Effector memory CD4-positive, alpha-beta T cell (primary cell): ENCODE measurements at regions not wholly inside any gene's neighbourhood (a gene's known extent, or its start where the extent isn't known, plus 50 kb on each side); places are given as distances from the start of the nearest gene placed in this dataset.

Experiments used
- DNase-seq, 3 donors: peaks; one replicate each; pipeline ENCODE4 v3.0.0-alpha.2; 2020
- H3K27ac ChIP-seq: 2 replicates; pipeline ENCODE4 v1.7.0; 2013; ENCODE audit warnings: mild to moderate bottlenecking, low read length, moderate library complexity; ENCODE audit not compliant: insufficient read depth, poor library complexity, severe bottlenecking
- H3K27me3 ChIP-seq: replicated peaks from 2 replicates; pipeline ENCODE4 v1.7.0; 2013; ENCODE audit warnings: mild to moderate bottlenecking, low read length; ENCODE audit not compliant: insufficient read depth, control insufficient read depth, poor library complexity, severe bottlenecking
- H3K36me3 ChIP-seq: 2 replicates; pipeline ENCODE4 v1.7.0; 2013; ENCODE audit warnings: mild to moderate bottlenecking, low read length, moderate library complexity; ENCODE audit not compliant: control insufficient read depth, insufficient read depth
- H3K4me1 ChIP-seq: 2 replicates; pipeline ENCODE4 v1.7.0; 2013; ENCODE audit warnings: low read length, mild to moderate bottlenecking; ENCODE audit not compliant: control insufficient read depth, insufficient read depth, poor library complexity, severe bottlenecking
- H3K4me3 ChIP-seq: 2 replicates; pipeline ENCODE4 v1.7.0; 2013; ENCODE audit warnings: low read length, low read depth, mild to moderate bottlenecking; ENCODE audit not compliant: insufficient read depth, poor library complexity, severe bottlenecking
- H3K9me3 ChIP-seq: 2 replicates; pipeline ENCODE4 v1.7.0; 2013; ENCODE audit warnings: mild to moderate bottlenecking, low read length, moderate library complexity; ENCODE audit not compliant: control insufficient read depth

DNA sequence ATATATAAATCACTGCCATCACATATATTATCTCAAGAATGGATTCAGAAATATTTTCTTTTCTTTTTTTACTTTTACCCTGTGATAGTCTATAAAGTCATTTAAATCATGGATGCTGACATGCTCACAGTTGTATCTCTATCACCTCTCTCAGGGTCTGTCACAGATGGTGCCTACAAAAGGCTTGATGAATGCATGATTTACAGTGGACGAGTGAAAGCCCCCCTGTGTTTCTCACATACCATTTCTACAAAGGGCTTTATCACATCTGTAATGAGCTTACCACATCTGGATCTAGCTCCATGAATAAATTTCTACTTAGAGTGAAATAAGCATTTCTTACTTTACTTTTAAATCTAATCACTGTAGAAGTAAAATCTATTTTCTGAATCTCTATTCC, 121.4 kb upstream of the CARD18 start:
- no peaks in the 10 kb centered on the region for H3K27me3 ChIP-seq
- no peaks in the 10 kb centered on the region for H3K9me3 ChIP-seq
- no peak overlapping the region for H3K4me3 ChIP-seq
- H3K36me3 ChIP-seq, result no peaks in the 10 kb centered on the region
- H3K27ac ChIP-seq, result no peak overlapping the region
- no peak for DNase-seq
- H3K4me1 ChIP-seq, result no peaks in the 10 kb centered on the region

DNA sequence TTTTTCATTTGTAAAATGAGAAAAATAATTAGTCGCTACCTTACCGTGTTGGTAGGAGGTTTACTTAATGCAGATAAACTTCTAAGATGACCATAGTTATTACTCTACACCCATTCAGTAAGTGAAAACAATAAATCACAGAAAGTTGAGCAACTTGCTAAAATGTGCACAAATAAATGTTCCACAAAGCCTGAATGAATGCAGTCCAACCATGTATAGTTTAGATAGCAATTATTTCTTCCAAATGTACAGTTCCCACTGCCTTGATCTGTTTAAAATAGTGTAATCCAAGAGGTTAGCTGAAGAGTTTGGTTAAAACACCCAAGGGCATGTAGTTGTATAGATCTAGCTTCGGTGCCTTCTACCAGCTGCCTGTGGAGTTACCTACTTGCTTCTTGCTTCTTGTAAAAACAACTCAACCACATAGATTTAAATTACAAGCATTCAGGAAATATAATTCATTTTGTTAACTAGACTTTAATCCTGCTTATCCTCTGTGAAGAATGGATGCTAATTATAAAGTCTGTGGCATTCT, 106.3 kb upstream of the CARD18 start:
- H3K36me3 ChIP-seq, result no peaks in the 10 kb centered on the region
- H3K4me1 ChIP-seq, result no peaks in the 10 kb centered on the region
- no peak for DNase-seq
- H3K27me3 ChIP-seq, result no peaks in the 10 kb centered on the region
- H3K9me3 ChIP-seq, result no peaks in the 10 kb centered on the region
- no peak overlapping the region for H3K27ac ChIP-seq
- H3K4me3 ChIP-seq, result no peak overlapping the region

DNA sequence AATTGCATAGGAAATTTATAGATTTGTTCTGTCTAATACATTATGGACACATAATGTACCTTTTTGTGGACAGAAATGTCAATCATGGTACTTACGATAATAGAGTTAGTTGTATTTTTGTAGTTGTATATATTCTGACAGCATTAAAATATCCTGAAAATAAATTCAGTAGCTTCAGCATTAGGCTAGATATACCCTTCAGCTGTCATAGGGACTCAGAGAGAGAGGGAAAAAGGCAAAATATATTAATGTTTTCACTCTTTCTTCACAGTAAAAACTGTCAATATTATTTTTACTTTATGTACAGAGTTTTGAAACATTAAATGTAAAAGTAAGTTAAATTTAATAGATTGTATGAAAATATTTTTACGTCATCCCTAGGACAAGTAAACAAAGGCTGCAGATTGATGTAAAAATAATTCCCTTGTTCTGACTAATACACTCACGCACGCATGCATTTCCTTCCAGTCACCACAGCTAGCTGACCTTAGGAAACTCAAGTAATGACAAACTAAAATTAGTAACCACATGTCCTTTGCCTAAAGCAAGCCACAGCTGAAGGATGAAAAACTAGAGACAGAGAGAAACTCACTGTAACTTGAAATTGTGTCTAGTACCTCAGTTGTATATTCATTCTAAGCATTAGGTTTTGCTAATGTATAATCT, 104.7 kb upstream of the CARD18 start:
- Histone ChIP-seq H3K4me3 (no peak overlapping the region), H3K4me1 (no peaks in the 10 kb centered on the region), H3K27me3 (no peaks in the 10 kb centered on the region), H3K27ac (no peak overlapping the region), H3K9me3 (no peaks in the 10 kb centered on the region), H3K36me3 (no peaks in the 10 kb centered on the region)
- no peak for DNase-seq

DNA sequence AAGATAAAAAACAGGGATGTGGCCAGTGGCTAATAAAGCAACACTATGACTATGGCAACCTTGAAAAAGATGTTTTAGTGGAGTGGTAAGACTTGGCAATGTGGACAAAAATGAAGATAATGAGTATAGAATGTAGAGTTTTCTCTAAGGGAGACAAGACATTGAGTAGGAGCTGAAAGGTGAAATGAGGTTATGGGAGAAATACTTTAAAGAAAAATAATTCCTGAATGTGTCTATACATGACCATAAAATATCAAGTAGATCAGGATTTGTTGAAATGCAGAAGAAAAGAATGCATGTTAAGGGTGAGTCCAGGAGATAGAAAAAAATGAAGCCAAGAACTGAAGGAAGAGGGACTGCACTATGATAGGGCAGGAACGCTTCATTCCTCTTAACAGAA, 101.6 kb upstream of the CARD18 start:
- DNase-seq, result no peak
- Histone ChIP-seq H3K4me3 (no peak overlapping the region), H3K27ac (no peak overlapping the region), H3K4me1 (no peaks in the 10 kb centered on the region), H3K36me3 (no peaks in the 10 kb centered on the region), H3K27me3 (no peaks in the 10 kb centered on the region), H3K9me3 (no peaks in the 10 kb centered on the region)

DNA sequence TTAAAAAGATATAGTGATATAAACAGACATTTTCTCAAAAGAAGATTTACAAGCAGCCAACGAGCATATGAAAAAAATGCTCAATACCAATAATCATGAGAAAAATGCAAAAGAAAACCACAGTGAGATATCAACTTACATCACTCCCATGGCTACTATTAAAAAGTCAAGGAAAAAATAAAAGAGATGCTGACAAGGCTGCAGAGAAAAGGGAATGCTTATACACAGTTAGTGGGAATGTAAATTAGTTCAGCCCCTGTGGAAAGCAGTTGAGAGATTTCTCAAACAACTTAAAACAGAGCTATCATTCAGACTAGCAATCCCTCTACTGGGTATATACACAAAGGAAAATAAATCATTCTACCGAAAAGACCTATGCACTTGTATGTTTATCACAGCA, 97.1 kb upstream of the CARD18 start:
- Histone ChIP-seq H3K4me3 (no peak overlapping the region), H3K36me3 (no peaks in the 10 kb centered on the region), H3K4me1 (no peaks in the 10 kb centered on the region), H3K9me3 (no peaks in the 10 kb centered on the region), H3K27ac (no peak overlapping the region), H3K27me3 (no peaks in the 10 kb centered on the region)
- no peak for DNase-seq

DNA sequence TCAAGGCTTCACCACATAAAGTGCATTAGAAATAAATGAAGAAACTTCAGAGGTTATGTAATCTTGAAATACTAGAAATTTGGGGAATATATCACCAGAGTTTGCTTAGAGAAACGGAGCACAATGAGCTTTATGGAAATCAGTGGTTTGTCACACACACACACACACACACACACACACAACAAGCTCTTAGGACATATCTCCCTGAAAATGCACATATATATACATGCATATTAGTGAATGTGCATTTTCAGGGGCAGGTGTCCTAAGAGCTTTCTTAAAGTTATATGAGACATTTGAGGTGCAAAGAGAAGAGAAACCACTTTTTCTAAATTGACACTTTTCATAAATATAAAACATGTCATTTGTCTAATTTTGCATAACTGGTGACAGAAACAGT, 93.7 kb upstream of the CARD18 start:
- no peak overlapping the region for H3K4me3 ChIP-seq
- no peak overlapping the region for H3K27ac ChIP-seq
- no peaks in the 10 kb centered on the region for H3K27me3 ChIP-seq
- DNase-seq, result no peak
- no peaks in the 10 kb centered on the region for H3K9me3 ChIP-seq
- no peaks in the 10 kb centered on the region for H3K4me1 ChIP-seq
- H3K36me3 ChIP-seq, result no peaks in the 10 kb centered on the region

DNA sequence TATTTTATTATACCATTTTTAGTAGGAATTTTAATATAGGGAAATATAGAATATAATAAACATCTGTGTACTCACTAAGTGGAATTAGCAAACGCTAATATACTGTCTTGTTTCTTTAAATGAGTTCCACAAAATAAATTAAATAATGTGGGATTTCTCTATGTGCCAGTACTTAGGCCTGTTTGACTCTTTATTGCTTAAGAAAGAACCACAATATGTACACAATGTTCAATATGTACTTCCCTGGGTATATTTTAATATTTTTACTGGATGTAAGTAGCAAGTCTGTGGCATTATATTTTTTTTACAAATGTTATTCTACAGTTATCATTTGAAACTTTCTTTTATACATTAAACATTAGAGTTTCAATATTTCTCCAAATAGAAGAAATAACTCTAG, 92.5 kb upstream of the CARD18 start:
- H3K4me3 ChIP-seq, result no peak overlapping the region

DNA sequence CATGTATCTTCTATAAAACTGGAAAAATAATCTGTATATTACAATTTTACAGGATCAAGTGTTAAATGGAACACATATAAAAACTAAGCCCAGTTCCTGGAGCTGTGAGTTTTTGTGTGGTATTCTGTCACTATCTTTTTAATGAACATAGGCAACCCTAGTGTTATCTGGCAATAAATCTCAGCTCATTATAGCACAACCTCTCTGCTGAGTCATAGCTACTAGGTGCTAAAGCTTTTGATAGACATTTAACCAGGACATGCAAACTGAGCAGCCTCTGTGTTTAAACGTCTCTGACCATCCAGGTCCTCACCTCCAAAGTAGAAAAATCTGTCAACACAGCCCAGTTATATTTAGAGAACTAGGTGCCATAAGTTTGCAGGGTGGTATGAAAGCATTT, 91.0 kb upstream of the CARD18 start:
- no peaks in the 10 kb centered on the region for H3K9me3 ChIP-seq
- no peaks in the 10 kb centered on the region for H3K4me1 ChIP-seq
- H3K36me3 ChIP-seq, result no peaks in the 10 kb centered on the region
- no peaks in the 10 kb centered on the region for H3K27me3 ChIP-seq
- no peak overlapping the region for H3K27ac ChIP-seq
- H3K4me3 ChIP-seq, result no peak overlapping the region
- no peak for DNase-seq

More for the DNA sequence above, 92.5 kb upstream of the CARD18 start:
- DNase-seq, result no peak
- H3K9me3 ChIP-seq, result no peaks in the 10 kb centered on the region
- H3K36me3 ChIP-seq, result no peaks in the 10 kb centered on the region
- H3K27me3 ChIP-seq, result no peaks in the 10 kb centered on the region
- H3K4me1 ChIP-seq, result no peaks in the 10 kb centered on the region
- H3K27ac ChIP-seq, result no peak overlapping the region

DNA sequence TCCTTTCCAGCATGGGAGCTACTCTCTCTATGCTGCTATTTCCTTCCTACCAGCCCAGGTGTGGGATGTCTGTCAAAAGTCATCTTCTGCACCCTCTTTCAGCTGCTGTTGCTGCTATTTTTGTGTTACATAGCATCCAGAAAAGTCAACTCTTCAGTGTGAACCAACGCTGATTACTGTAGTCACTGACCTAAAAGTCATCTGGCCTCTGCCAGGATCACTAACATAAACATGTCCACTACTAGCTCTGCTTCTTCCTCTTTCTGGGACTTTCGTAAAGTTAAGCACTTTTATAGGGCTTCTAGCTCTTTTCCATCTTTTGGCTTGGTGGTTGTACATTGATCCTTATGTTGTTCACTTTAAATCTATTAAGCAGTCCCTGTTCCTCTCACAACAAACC, 90.2 kb upstream of the CARD18 start:
- Histone ChIP-seq H3K4me1 (no peaks in the 10 kb centered on the region), H3K27me3 (no peaks in the 10 kb centered on the region), H3K27ac (no peak overlapping the region), H3K36me3 (no peaks in the 10 kb centered on the region), H3K4me3 (no peak overlapping the region), H3K9me3 (no peaks in the 10 kb centered on the region)
- DNase-seq, result no peak

DNA sequence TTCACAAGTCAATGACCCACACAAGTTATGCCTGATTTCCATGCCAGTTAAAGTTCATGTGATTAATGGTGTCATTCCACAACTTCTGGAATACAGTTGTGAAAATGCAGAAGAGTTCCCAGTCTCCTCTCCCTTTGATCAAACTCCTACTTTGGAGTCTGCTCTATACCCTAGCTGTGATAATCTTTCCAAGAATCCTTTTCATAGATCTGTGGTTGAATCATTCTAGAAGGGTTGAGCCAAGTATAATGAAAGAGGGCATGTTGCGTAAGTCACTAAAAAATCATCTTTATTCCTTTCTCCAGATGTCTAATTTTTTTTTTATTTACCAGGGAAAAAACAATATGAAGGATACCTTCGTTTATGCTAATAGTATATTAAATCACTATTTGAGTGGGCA, 89.7 kb upstream of the CARD18 start:
- Histone ChIP-seq H3K9me3 (no peaks in the 10 kb centered on the region), H3K36me3 (no peaks in the 10 kb centered on the region), H3K27me3 (no peaks in the 10 kb centered on the region), H3K4me1 (no peaks in the 10 kb centered on the region), H3K4me3 (no peak overlapping the region), H3K27ac (no peak overlapping the region)
- DNase-seq, result no peak
